GM12892 (cell line): ENCODE measurements at regions not wholly inside any gene's neighbourhood (a gene's known extent, or its start where the extent isn't known, plus 50 kb on each side); places are given as distances from the start of the nearest gene placed in this dataset.

ENCODE experiments used
- POLR2A ChIP-seq: IDR thresholded peaks from 2 replicates; pipeline ENCODE4 v1.6.1; 2011; ENCODE audit warnings: low read depth, low read length, control low read depth
- POLR2AphosphoS5 ChIP-seq: IDR thresholded peaks from 2 replicates; pipeline ENCODE4 v1.6.1; 2011; ENCODE audit warnings: low read depth, low read length, control low read depth
- TAF1 ChIP-seq: IDR thresholded peaks from 2 replicates; pipeline ENCODE4 v1.6.1; 2011; ENCODE audit warnings: low read depth, mild to moderate bottlenecking, control low read depth, low read length, borderline replicate concordance

DNA sequence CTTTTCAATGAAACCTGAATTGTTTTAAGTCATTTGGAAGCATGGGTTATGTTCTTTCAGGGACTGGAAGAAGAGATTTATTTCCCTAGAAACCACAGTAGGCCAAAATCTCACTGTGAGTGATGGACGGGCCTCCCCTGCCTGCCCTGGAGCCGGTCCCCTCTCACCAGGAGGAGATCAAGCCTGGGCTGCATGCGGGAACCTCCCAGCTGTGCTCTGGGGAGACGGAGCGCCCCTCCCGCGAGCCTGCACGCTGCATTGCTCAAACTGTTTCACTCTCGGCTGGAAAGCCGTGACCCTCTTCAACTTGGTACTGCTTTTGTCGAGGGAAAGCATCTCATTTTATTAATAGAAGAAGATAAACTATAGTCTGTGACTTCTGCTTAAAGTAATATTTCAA lies 85.4 kb downstream of the IRX2 start:
- no peak for TF ChIP-seq POLR2AphosphoS5
- no peak for TF ChIP-seq TAF1
- TF ChIP-seq POLR2A = no peak
